GM19351 (cell line): ENCODE measurements at regions not wholly inside any gene's neighbourhood (a gene's known extent, or its start where the extent isn't known, plus 50 kb on each side); places are given as distances from the start of the nearest gene placed in this dataset.

ENCODE experiments used
- ATAC-seq: cut with Tn5 transposase; IDR thresholded peaks from one replicate; pipeline ENCODE4 v1.9.1; 2021; ENCODE audit warnings: mild to moderate bottlenecking, moderate library complexity; ENCODE audit not compliant: unreplicated experiment

DNA sequence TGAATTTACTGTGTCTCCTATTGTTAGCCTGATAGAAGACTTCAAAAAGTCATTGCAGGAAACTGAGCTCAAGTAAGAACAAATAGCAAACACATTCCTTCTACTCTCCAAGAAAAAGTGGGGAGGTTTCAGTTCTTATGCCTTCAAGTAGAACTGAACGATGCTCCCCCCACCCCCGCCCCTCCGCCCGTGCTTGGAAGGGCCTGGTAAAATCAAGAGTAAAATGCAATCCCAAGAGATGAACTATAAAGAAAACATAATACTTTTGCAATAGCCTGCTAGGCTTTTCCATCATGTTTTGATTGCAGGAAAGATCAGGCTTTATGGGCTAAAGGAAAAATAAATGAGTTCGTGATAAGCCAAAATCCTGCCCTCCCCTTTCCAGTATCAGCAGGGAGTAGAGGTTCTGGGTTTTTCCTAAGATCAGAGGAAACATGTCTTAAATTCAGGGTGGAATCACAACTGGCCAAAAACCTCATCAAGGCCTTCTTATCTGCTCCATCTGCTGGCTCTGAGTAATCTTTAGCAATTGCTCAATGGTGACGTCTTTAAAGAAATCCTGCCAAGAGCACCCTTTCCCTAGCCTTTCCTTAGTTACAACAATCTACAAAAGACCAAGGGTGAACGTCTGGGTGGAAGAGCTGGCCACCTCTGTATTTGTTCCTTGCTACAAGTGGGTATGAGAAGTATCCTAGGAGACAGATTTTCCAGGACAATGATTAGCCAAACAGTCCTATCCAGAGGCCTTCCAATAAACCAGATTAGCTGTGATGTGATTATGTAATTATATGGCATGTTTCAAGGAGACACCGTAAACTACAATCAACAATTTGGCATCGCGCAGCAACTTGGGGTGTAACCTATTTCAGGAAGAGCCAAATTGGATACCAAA, 66.3 kb upstream of the FAM9C start:
- no peak for ATAC-seq

DNA sequence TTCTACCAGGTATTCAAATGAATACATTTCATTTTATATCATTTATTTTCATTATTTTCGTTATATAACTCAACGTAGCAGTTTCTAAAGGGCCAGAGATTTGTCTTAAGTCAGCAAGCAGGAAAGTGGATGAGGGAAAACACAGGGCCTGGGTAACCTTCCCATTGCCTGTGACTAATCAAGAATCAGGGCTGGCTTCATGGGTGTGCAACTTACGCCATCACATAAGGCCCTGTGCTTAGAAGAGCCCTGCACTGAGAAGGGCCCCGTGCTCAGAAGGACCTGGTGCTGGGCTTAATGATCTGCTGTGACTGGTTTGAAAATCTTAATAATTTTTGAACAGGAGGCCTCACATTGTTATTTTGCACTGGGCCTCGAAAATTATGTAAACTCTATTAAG, 65.4 kb upstream of the FAM9C start:
- ATAC-seq, result no peak

DNA sequence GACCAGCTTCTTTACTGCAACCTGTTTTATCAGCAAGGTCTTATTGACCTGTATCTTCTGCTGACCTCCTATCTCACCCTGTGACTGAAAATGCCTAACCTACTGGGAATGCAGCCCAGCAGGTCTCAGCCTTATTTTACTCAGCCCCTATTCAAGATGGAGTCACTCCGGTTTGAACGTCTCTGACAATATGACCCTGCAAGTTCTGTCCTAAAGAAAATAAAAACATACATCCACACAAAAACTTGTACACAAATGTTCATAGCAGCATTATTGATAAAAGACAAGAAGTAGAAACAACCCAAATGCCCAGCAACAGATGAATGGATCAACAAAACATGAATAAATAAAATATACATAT, 59.5 kb upstream of the FAM9C start:
- no peak for ATAC-seq

DNA sequence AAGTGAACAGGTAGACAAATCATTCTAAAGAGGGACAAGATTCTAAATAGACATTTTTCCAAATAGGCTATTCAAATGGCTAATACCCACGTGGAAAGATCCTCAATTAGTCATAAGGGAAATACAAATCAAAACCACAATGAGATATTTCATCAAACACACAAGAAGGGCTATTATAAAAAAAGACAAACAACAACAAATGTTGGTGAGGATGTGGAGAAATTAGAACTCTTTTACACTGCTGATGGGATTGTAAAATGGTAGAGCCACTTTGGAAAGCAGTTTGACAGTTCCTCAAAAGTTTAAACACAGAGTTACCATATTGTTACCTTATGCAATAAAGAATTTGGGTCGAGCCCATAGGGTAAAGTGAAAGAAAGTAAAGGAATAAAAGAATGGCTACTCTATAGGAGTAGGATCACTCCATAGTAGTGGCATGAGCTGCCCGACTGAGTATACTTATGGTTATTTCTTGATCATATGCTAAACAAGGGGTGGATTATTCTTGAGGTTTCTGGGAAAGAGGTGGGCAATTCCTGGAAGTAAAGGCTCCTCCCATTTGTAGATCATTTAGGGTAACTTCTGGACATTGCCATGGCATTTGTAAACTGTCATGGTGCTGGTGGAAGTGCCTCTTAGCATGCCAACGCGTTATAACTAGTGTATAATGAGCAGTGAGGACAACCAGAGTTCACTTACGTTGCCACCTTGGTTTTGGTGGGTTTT, 58.9 kb upstream of the FAM9C start:
- ATAC-seq, result no peak

DNA sequence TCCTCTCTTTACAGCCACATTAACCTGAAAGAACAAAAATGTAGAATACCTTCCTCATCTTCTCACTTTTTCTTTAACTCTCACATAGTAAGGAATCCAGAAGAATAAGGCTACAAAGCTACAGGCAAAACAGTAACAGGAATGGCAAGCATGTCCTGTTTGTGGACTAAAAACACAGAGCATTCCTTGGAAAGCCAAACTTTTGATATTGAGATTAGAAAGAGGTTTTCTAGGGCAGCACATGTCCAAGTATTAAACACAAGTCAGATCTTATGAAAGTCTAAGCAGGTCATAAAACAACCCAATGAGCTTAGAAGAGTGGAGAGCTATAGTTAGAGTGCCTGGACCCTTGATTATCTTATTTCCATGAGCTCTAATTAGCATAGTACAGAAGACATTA, 58.2 kb upstream of the FAM9C start:
- ATAC-seq, result no peak

DNA sequence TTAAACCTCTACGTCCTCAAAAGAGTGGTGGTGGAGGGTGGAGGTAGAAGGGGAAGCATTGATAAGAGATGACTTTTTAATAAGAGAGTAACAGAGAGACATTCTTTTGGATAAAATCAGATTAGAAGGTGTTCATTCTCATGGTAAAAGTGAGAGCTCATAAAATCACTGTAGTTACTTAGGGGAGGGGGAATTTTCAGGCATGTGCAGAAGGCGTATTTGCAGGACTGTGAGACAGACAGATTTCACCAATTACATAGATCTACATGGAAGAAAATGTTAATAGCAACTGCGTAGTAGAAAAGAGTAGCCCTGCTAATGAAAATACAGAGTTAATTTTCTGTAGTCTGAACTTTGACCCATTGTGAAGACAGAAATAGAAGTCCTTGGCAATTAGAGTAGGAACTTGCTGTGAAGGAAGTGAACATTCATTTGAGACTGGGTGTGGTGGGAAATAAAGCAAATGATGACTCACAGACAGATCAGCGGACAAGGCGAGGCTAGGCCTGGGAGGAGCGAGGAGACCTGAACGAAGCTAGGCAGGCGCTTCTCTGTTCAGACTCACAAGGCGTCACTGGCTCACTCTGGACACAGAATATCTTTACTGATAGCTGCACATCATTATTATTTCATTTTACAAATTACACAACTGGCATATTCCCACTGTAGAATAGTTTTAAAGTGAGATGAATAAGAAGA, 57.2 kb upstream of the FAM9C start:
- ATAC-seq, result peak; percentile 83

DNA sequence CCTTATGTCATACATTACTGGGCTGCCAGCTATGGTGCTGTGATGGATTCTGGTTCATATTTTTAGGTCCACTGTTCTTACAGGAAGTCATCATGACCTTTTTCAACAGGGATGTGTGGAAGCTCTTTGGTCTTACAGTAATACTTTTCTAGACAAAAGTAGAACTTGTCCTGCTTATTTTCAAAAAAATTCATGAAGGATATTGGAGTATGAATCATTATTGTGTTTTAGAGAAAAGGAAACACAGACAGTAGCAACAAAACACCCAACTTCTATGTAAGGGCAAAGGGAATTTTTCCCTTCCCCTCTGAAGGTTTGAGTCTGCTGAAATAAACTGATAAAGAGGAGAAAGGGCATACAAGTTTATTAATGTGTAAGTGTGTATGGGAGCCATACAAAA, 54.7 kb upstream of the FAM9C start:
- ATAC-seq, result no peak

DNA sequence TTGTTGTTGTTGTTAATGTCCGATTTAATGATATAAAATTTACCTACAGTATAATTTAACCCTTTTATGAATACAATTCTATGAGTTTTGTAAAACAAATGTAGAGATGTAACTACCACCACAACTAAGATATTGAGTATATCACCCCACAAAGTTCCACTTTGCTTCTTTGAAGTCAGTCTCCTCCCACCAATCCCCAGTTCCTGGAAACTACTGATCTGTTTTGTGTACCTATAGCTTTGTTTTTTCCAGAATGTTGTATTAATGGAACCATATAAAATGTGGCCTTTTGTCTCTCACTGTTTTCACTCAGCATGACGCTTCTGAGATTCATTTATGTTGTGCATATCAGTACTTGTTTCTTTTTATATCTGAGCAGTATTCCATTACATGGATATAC, 52.3 kb upstream of the FAM9C start:
- no peak for ATAC-seq

DNA sequence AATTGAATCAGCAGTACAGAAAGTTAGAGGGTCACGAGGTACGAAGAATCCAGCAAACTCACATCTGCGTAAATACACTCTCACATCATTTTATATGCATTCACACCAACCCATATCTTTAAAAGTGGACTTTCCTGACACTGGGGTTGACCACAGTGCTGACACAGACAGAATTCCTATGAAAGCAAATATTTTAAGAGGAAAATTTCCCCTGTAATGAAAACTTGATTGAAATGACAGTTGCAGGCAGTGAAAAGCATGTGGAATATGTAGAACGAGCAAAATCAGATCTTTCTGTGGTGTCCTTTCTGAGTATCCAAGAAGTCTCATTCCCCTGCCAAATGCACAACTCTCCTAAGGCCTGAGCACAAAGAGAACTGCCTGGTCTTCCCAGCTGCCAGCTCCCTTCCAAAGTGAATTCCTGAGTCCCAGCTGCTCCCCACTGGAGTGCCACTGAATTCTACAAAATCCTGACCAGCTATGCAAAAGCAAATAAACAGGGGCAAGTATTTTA, 50.5 kb upstream of the FAM9C start:
- no peak for ATAC-seq

DNA sequence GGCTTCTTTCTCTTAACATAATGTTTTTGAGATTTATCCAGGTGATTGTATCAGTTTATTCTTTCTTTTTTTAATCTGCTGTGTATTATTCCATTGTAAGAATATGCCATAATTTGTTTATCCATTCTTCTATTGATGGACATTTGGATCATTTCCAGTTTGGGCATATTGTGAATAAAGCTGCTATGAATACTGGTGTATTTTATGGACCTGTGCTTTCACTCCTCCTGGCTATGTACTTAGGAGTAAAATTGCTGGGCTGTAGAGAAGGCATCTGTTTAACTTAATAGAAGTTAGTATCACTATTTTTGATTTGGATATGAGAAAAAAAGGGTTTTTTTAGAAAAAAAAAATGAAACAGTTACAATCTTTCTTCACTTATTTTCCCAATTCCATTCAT, 50.0 kb upstream of the FAM9C start:
- ATAC-seq, result no peak
